ENCODE measurements at regions not wholly inside any gene's neighbourhood (a gene's known extent, or its start where the extent isn't known, plus 50 kb on each side); places are given as distances from the start of the nearest gene placed in this dataset.

DNA sequence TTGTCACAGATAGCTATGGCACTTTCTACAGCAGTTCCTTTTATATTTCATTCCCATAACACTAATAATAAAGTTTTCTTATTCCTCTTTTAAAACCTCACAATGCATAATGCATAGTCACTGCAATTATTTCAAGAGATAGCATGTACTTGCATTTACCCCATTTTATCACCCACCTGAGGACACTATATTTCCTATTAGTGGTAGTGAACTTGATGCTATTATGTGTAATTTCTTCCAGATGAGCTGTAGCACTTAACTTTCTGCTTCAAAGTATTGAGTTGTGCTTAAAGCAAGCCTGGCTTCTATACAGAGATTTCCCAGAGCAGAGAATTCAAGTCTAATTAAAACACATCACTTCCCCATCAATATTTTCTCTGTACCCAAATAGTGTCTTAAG, 461.1 kb downstream of the HTR7 start:
- Histone ChIP-seq H3K4me3 (no peak overlapping the region), H3K9me3 (no peaks in the 10 kb centered on the region), H3K27ac (no peak overlapping the region), H3K4me1 (no peaks in the 10 kb centered on the region), H3K36me3 (no peaks in the 10 kb centered on the region), H3K27me3 (no peaks in the 10 kb centered on the region)
- DNase-seq (no peak), ATAC-seq (no peak)
- TF ChIP-seq POLR2A (IDR thresholded peaks at IDR 0.05), result no peak
- TF ChIP-seq, protein P1, sequence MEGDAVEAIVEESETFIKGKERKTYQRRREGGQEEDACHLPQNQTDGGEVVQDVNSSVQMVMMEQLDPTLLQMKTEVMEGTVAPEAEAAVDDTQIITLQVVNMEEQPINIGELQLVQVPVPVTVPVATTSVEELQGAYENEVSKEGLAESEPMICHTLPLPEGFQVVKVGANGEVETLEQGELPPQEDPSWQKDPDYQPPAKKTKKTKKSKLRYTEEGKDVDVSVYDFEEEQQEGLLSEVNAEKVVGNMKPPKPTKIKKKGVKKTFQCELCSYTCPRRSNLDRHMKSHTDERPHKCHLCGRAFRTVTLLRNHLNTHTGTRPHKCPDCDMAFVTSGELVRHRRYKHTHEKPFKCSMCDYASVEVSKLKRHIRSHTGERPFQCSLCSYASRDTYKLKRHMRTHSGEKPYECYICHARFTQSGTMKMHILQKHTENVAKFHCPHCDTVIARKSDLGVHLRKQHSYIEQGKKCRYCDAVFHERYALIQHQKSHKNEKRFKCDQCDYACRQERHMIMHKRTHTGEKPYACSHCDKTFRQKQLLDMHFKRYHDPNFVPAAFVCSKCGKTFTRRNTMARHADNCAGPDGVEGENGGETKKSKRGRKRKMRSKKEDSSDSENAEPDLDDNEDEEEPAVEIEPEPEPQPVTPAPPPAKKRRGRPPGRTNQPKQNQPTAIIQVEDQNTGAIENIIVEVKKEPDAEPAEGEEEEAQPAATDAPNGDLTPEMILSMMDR (IDR thresholded peaks at IDR 0.05 in 4 of 5, conservative IDR thresholded peaks at IDR 0.05 in 1 of 5), result no peak
- in situ Hi-C loops (cut with MboI; ENCODE audit: low sequenced_read_pairs in 4 of 4) (no loop called here), intact Hi-C loops (cut with DNase I; ENCODE audit: low total_unique reads) (no loop called here)

- ATAC-seq (no peak), DNase-seq (no peak)
- H3K27me3 ChIP-seq, result no peaks in the 10 kb centered on the region
- no peak overlapping the region for H3K4me3 ChIP-seq
- TF ChIP-seq POLR2A (IDR thresholded peaks at IDR 0.05), result no peak
- TF ChIP-seq, protein P1 (IDR thresholded peaks at IDR 0.05 in 4 of 5, conservative IDR thresholded peaks at IDR 0.05 in 1 of 5), result no peak
- no peaks in the 10 kb centered on the region for H3K4me1 ChIP-seq
- H3K9me3 ChIP-seq, result no peaks in the 10 kb centered on the region
- intact Hi-C loops (cut with DNase I; ENCODE audit: low total_unique reads), result no loop called here
- in situ Hi-C loops (cut with MboI; ENCODE audit: low sequenced_read_pairs in 4 of 4), result no loop called here
- H3K27ac ChIP-seq, result no peak overlapping the region
- no peaks in the 10 kb centered on the region for H3K36me3 ChIP-seq
Observed at GRCh38 chr10:90398566-90398965, 459.3 kb downstream of the HTR7 start.

DNA sequence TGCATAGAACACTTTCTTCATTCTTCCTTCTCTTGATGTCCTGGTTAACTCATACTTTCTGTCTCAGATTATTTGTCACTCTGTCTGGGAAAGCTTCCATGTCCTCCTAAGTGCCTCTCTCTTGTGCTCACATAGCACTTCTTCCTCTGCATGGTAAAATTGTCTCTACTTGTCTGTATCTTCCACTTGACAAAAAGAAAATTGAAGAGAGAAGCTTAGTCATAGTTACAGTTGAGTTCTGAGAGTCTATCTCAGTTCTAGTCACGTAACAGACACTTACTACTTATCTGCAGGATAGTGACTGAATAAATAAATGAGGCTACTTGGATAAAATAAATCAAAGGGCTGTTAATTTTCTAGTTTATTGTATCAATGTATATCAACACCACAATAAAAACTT, 458.1 kb downstream of the HTR7 start:
- DNase-seq (no peak), ATAC-seq (no peak)
- Histone ChIP-seq H3K4me1 (no peaks in the 10 kb centered on the region), H3K9me3 (no peaks in the 10 kb centered on the region), H3K27ac (no peak overlapping the region), H3K4me3 (no peak overlapping the region), H3K36me3 (no peaks in the 10 kb centered on the region), H3K27me3 (no peaks in the 10 kb centered on the region)
- in situ Hi-C loops (cut with MboI; ENCODE audit: low sequenced_read_pairs in 4 of 4) (no loop called here), intact Hi-C loops (cut with DNase I; ENCODE audit: low total_unique reads) (no loop called here)
- no peak for TF ChIP-seq POLR2A (IDR thresholded peaks at IDR 0.05)
- TF ChIP-seq, protein P1 (IDR thresholded peaks at IDR 0.05 in 4 of 5, conservative IDR thresholded peaks at IDR 0.05 in 1 of 5), result no peak

- no peak overlapping the region for H3K27ac ChIP-seq
- TF ChIP-seq POLR2A (IDR thresholded peaks at IDR 0.05), result no peak
- TF ChIP-seq, protein P1 (IDR thresholded peaks at IDR 0.05 in 4 of 5, conservative IDR thresholded peaks at IDR 0.05 in 1 of 5), result no peak
- H3K36me3 ChIP-seq, result no peaks in the 10 kb centered on the region
- no peaks in the 10 kb centered on the region for H3K4me1 ChIP-seq
- intact Hi-C loops (cut with DNase I; ENCODE audit: low total_unique reads), result no loop called here
- ATAC-seq (no peak), DNase-seq (no peak)
- no peaks in the 10 kb centered on the region for H3K9me3 ChIP-seq
- H3K4me3 ChIP-seq, result no peak overlapping the region
- in situ Hi-C loops (cut with MboI; ENCODE audit: low sequenced_read_pairs in 4 of 4), result no loop called here
- H3K27me3 ChIP-seq, result no peaks in the 10 kb centered on the region
Observed at GRCh38 chr10:90403211-90404000, 454.4 kb downstream of the HTR7 start.

DNA sequence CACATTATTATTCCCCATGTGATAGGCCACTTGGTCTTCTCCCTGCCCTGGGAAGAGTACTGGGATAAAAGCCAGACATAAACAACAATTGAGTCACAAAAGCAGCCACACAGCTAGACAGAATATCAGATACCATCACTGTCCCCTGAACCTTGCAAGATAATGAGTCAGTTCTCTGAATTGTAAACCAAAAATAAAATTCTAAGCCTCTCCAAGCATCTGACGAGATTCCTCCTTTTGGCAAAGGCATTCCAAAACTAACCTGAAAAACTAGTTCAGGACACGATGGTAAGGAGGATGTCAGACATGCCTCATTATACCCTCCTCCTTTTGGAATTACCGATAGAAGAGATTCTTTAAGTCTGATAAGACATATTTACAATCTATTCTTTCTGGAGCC, 450.7 kb downstream of the HTR7 start:
- H3K27me3 ChIP-seq, result no peaks in the 10 kb centered on the region
- H3K36me3 ChIP-seq, result no peaks in the 10 kb centered on the region
- intact Hi-C loops (cut with DNase I; ENCODE audit: low total_unique reads), result no loop called here
- no peaks in the 10 kb centered on the region for H3K9me3 ChIP-seq
- no peak for DNase-seq
- TF ChIP-seq, protein P1 (IDR thresholded peaks at IDR 0.05 in 4 of 5, conservative IDR thresholded peaks at IDR 0.05 in 1 of 5), result no peak
- TF ChIP-seq POLR2A (IDR thresholded peaks at IDR 0.05), result no peak
- H3K27ac ChIP-seq, result no peak overlapping the region
- in situ Hi-C loops (cut with MboI; ENCODE audit: low sequenced_read_pairs in 4 of 4), result no loop called here
- ATAC-seq, result no peak
- no peaks in the 10 kb centered on the region for H3K4me1 ChIP-seq
- H3K4me3 ChIP-seq, result no peak overlapping the region

All from gastrocnemius medialis (tissue), 4 donors.